ENCODE measurements at regions not wholly inside any gene's neighbourhood (a gene's known extent, or its start where the extent isn't known, plus 50 kb on each side); places are given as distances from the start of the nearest gene placed in this dataset.

- DNase-seq = no peak
- no peaks in the 10 kb centered on the region; the same call in 1 of the 2 replicates for H3K27me3 ChIP-seq (ENCODE audit: control insufficient read depth, insufficient read depth, low read length)
- no peaks in the 10 kb centered on the region for H3K36me3 ChIP-seq (replicated peaks; ENCODE audit: control insufficient read depth, insufficient read depth, low read length)
- H3K4me3 ChIP-seq (ENCODE audit: insufficient read depth, low read depth, low read length) = no peak overlapping the region
Measured at GRCh38 chr7:106382929-106383328, 98.1 kb upstream of the NAMPT start.

DNA sequence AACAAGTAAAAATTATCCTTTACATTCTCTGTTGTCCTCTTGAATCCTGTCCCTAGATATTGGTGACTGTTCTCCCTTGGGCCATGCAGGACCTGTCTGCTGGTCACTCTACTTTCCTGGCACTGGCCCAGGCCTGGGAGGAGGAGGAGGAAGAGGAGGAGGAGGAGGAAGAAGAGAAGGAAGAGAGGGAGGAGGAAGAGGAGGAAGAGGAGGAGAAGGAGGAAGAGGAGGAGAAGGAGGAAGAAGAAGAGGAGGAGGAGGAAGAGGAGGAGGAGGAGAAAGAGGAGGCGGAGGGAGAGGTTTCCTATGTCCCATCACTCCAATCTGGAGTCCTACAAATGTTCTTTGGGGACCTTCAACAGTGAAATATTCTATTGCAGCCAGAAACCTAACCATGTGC lies 97.3 kb upstream of the NAMPT start:
- H3K36me3 ChIP-seq (replicated peaks; ENCODE audit: control insufficient read depth, insufficient read depth, low read length) = no peaks in the 10 kb centered on the region
- no peak for DNase-seq
- H3K27me3 ChIP-seq (ENCODE audit: control insufficient read depth, insufficient read depth, low read length) = no peaks in the 10 kb centered on the region; the same call in 1 of the 2 replicates
- no peak overlapping the region for H3K4me3 ChIP-seq (ENCODE audit: insufficient read depth, low read depth, low read length)

- no peak for DNase-seq
- Histone ChIP-seq H3K27me3 (ENCODE audit: control insufficient read depth, insufficient read depth, low read length) (no peaks in the 10 kb centered on the region; the same call in 1 of the 2 replicates), H3K4me3 (ENCODE audit: insufficient read depth, low read depth, low read length) (no peak overlapping the region), H3K36me3 (replicated peaks; ENCODE audit: control insufficient read depth, insufficient read depth, low read length) (no peaks in the 10 kb centered on the region)
Measured at GRCh38 chr7:106381252-106381651, 96.5 kb upstream of the NAMPT start.

DNA sequence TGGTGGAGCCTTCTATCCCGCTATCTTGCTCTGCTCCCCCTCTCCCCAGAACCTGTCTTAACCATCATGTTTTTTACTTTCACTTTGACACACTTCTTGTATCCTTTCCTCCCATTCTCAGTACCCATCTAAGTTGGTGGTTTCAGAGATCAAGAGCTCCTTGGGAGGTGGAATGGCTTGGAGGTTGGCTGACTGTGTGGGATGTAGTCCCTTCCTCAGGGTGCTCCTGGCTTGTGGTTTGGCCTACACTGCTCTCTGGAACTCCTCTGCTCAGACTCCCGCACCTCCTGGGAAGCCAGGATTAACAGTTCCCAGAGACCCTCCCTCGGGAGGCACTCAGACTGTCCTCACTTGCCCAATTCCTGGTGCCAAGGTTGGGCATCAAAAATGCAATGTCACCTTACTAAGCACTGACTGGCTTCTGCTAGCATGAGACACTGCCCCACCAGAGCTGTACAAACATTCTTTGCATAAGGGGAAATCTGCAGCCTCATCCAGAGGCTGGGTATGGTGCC lies 93.1 kb upstream of the NAMPT start:
- H3K36me3 ChIP-seq (replicated peaks; ENCODE audit: control insufficient read depth, insufficient read depth, low read length) = no peaks in the 10 kb centered on the region
- no peaks in the 10 kb centered on the region; the same call in 1 of the 2 replicates for H3K27me3 ChIP-seq (ENCODE audit: control insufficient read depth, insufficient read depth, low read length)
- no peak for DNase-seq
- H3K4me3 ChIP-seq (ENCODE audit: insufficient read depth, low read depth, low read length) = no peak overlapping the region

GRCh38 chr7:106376026-106376799 lies 91.4 kb upstream of the NAMPT start:
- DNase-seq = no peak
- Histone ChIP-seq H3K36me3 (replicated peaks; ENCODE audit: control insufficient read depth, insufficient read depth, low read length) (no peaks in the 10 kb centered on the region), H3K4me3 (ENCODE audit: insufficient read depth, low read depth, low read length) (no peak overlapping the region), H3K27me3 (ENCODE audit: control insufficient read depth, insufficient read depth, low read length) (no peaks in the 10 kb centered on the region)

DNA sequence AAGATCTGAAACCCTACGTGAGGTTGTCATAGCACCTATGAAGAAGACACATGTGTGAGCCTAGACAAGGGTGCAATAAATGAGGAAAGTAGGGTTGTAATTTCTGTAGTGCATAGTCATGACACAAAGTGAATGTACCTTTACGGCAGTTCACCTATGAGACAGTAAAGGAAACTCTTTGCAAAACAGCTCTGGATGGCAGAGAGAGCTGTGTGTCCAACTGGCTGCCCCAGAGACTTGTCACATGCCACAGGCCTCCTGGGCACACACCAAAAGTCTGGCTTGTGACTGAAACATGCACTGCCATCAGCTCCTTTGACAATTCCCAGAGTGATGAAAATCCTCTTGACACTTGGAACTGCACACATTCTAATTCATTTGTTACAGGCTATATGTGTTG lies 90.7 kb upstream of the NAMPT start:
- H3K4me3 ChIP-seq (ENCODE audit: insufficient read depth, low read depth, low read length) = no peak overlapping the region
- H3K27me3 ChIP-seq (ENCODE audit: control insufficient read depth, insufficient read depth, low read length) = no peaks in the 10 kb centered on the region
- no peak for DNase-seq
- no peaks in the 10 kb centered on the region for H3K36me3 ChIP-seq (replicated peaks; ENCODE audit: control insufficient read depth, insufficient read depth, low read length)

DNA sequence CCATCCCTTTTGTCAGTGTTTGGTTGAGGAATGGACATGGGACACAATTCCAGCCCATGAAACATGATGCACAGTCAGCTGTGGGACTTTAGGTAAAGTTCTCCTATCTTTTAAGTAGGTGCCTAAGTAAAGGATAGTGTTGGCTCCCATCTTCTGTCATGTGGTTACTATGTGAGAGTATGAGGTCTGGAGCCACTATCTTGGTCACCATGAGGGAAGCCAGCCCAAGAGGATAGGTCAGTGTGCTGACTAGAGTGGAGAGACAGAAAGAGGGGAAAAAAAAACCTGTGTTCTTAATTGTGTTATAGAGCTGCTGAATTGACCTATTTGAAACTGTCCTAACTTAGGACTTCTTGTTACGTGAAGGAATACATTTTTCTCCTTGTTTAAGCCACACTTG lies 89.7 kb upstream of the NAMPT start:
- H3K4me3 ChIP-seq (ENCODE audit: insufficient read depth, low read depth, low read length) = no peak overlapping the region
- H3K27me3 ChIP-seq (ENCODE audit: control insufficient read depth, insufficient read depth, low read length) = no peaks in the 10 kb centered on the region
- DNase-seq = no peak
- no peaks in the 10 kb centered on the region for H3K36me3 ChIP-seq (replicated peaks; ENCODE audit: control insufficient read depth, insufficient read depth, low read length)

- Histone ChIP-seq H3K4me3 (ENCODE audit: insufficient read depth, low read depth, low read length) (no peak overlapping the region), H3K27me3 (ENCODE audit: control insufficient read depth, insufficient read depth, low read length) (no peaks in the 10 kb centered on the region), H3K36me3 (replicated peaks; ENCODE audit: control insufficient read depth, insufficient read depth, low read length) (no peaks in the 10 kb centered on the region)
- no peak for DNase-seq
Measured at GRCh38 chr7:106372595-106373318, 88.0 kb upstream of the NAMPT start.

DNA sequence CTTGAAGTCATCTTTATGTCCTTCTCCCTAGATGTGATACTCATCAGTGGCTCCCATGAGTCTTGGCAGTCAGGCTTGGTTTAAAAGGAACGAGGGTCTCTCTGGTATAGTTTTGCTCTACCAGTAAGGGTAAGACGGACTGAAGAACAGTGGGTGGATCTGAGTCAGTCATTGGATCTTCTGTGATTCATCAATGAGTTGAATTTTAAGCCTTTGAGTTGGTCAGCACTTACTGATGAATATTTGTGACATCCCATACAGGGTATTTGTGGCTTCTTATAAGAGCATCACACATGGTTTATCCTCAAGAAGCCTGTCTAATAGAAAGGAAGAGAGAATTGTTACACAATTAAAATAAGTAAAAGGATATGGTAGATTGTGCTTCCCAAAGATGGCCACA lies 87.3 kb upstream of the NAMPT start:
- no peak for DNase-seq

DNA sequence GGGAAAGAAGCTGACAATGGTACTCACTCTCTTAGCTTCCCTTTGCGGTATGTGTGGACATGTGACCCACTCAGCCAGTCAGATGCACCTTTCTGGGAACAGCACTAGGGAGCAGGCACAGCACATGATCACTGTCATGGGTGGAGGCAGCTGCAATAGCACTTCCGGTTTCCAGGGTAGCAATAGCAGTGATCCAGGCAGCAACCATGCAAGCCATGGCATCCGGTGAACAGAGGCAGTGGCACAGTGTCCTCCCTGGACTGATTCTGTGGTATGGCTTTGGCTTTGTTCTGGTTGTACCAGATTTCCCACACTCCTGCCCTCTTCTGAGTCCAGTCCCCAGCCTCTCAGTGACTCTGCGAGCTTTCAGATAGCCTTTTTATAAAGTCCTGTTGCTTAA lies 86.8 kb upstream of the NAMPT start:
- no peak overlapping the region for H3K4me3 ChIP-seq (ENCODE audit: insufficient read depth, low read depth, low read length)
- no peaks in the 10 kb centered on the region for H3K27me3 ChIP-seq (ENCODE audit: control insufficient read depth, insufficient read depth, low read length)
- no peaks in the 10 kb centered on the region for H3K36me3 ChIP-seq (replicated peaks; ENCODE audit: control insufficient read depth, insufficient read depth, low read length)
- no peak for DNase-seq

More for the DNA sequence above, 87.3 kb upstream of the NAMPT start:
- H3K36me3 ChIP-seq (replicated peaks; ENCODE audit: control insufficient read depth, insufficient read depth, low read length) = no peaks in the 10 kb centered on the region
- no peak overlapping the region for H3K4me3 ChIP-seq (ENCODE audit: insufficient read depth, low read depth, low read length)
- H3K27me3 ChIP-seq (ENCODE audit: control insufficient read depth, insufficient read depth, low read length) = no peaks in the 10 kb centered on the region

GRCh38 chr7:106370542-106370941 lies 85.8 kb upstream of the NAMPT start:
- no peak overlapping the region for H3K4me3 ChIP-seq (ENCODE audit: insufficient read depth, low read depth, low read length)
- DNase-seq = no peak
- no peaks in the 10 kb centered on the region for H3K27me3 ChIP-seq (ENCODE audit: control insufficient read depth, insufficient read depth, low read length)

GRCh38 chr7:106369816-106370215 lies 85.0 kb upstream of the NAMPT start:
- Histone ChIP-seq H3K27me3 (ENCODE audit: control insufficient read depth, insufficient read depth, low read length) (no peaks in the 10 kb centered on the region), H3K4me3 (ENCODE audit: insufficient read depth, low read depth, low read length) (no peak overlapping the region), H3K36me3 (replicated peaks; ENCODE audit: control insufficient read depth, insufficient read depth, low read length) (no peaks in the 10 kb centered on the region)
- DNase-seq = no peak

More at GRCh38 chr7:106370542-106370941, 85.8 kb upstream of the NAMPT start:
- no peaks in the 10 kb centered on the region for H3K36me3 ChIP-seq (replicated peaks; ENCODE audit: control insufficient read depth, insufficient read depth, low read length)

GRCh38 chr7:106369352-106369751 lies 84.6 kb upstream of the NAMPT start:
- DNase-seq = no peak
- H3K36me3 ChIP-seq (replicated peaks; ENCODE audit: control insufficient read depth, insufficient read depth, low read length) = no peaks in the 10 kb centered on the region
- no peaks in the 10 kb centered on the region for H3K27me3 ChIP-seq (ENCODE audit: control insufficient read depth, insufficient read depth, low read length)
- no peak overlapping the region for H3K4me3 ChIP-seq (ENCODE audit: insufficient read depth, low read depth, low read length)

GRCh38 chr7:106367664-106368063 lies 82.9 kb upstream of the NAMPT start:
- Histone ChIP-seq H3K4me3 (ENCODE audit: insufficient read depth, low read depth, low read length) (no peak overlapping the region), H3K36me3 (replicated peaks; ENCODE audit: control insufficient read depth, insufficient read depth, low read length) (no peaks in the 10 kb centered on the region), H3K27me3 (ENCODE audit: control insufficient read depth, insufficient read depth, low read length) (no peaks in the 10 kb centered on the region)
- no peak for DNase-seq

DNA sequence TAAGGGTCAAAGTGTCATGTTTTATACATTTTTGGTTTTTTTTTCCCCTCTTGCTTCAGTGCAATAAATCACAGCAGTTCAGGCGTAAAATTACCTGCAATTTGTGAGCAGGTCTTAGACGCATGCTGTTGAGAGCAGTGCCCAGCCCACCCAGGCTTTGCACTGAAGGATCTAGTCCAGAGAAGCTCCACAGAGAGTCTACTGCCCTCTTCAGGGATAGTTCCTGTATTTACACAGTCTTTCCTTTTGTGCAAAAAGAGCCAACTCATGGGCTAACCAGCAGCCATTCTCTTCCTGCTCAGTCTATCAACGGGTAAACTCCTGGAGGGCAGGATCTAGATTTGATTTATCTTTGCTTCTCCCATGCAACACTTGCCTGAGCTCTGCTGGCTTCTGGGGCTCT lies 82.2 kb upstream of the NAMPT start:
- DNase-seq = peak; percentile 41
- no peak overlapping the region for H3K4me3 ChIP-seq (ENCODE audit: insufficient read depth, low read depth, low read length)
- no peaks in the 10 kb centered on the region for H3K36me3 ChIP-seq (replicated peaks; ENCODE audit: control insufficient read depth, insufficient read depth, low read length)
- H3K27me3 ChIP-seq (ENCODE audit: control insufficient read depth, insufficient read depth, low read length) = no peaks in the 10 kb centered on the region
